Endodermal cell (in vitro differentiated cells): ENCODE measurements at regions not wholly inside any gene's neighbourhood (a gene's known extent, or its start where the extent isn't known, plus 50 kb on each side); places are given as distances from the start of the nearest gene placed in this dataset.

Source experiments
- DNase-seq: peaks from one replicate; pipeline ENCODE4 v3.0.0-alpha.2; 2017
- H3K27ac ChIP-seq: 2 replicates; pipeline ENCODE4 v1.5.1; 2013; ENCODE audit warnings: mild to moderate bottlenecking, low read depth, low read length, moderate library complexity
- H3K27me3 ChIP-seq: 2 replicates; pipeline ENCODE4 v1.6.1; 2013; ENCODE audit warnings: mild to moderate bottlenecking, low read length, moderate library complexity; ENCODE audit not compliant: insufficient read depth, control insufficient read depth, poor library complexity, severe bottlenecking
- H3K36me3 ChIP-seq: 2 replicates; pipeline ENCODE4 v1.7.0; 2013; ENCODE audit warnings: mild to moderate bottlenecking, low read length, moderate library complexity; ENCODE audit not compliant: control insufficient read depth, insufficient read depth
- H3K4me1 ChIP-seq: one replicate; pipeline ENCODE4 v1.7.0; 2013; ENCODE audit warnings: low read length; ENCODE audit not compliant: control insufficient read depth, insufficient read depth
- H3K4me3 ChIP-seq: 2 replicates; pipeline ENCODE4 v1.5.1; 2013; ENCODE audit warnings: mild to moderate bottlenecking, low read length, moderate library complexity
- H3K9ac ChIP-seq: 2 replicates; pipeline ENCODE4 v1.6.1; 2013; ENCODE audit warnings: mild to moderate bottlenecking, low read length, moderate library complexity; ENCODE audit not compliant: poor library complexity, severe bottlenecking; ENCODE audit errors: extremely low read depth
- H3K9me3 ChIP-seq: 2 replicates; pipeline ENCODE4 v1.6.1; 2013; ENCODE audit warnings: mild to moderate bottlenecking, low read length, moderate library complexity; ENCODE audit not compliant: control insufficient read depth
- H3K27ac Mint-ChIP-seq: 2 replicates; pipeline ENCODE4 v1.8.0; 2020; ENCODE audit warnings: mixed read lengths
- H3K27me3 Mint-ChIP-seq: 2 replicates; pipeline ENCODE4 v1.8.0; 2021; ENCODE audit warnings: mild to moderate bottlenecking, mixed read lengths; ENCODE audit not compliant: insufficient read depth
- H3K36me3 Mint-ChIP-seq: 2 replicates; pipeline ENCODE4 v1.8.0; 2020; ENCODE audit warnings: low read depth, mixed read lengths
- H3K4me1 Mint-ChIP-seq: 2 replicates; pipeline ENCODE4 v1.8.0; 2020; ENCODE audit warnings: mixed read lengths
- H3K4me3 Mint-ChIP-seq: 2 replicates; pipeline ENCODE4 v1.8.0; 2020; ENCODE audit warnings: mild to moderate bottlenecking, moderate library complexity, mixed read lengths
- H3K9me3 Mint-ChIP-seq: 2 replicates; pipeline ENCODE4 v1.8.0; 2020; ENCODE audit warnings: mild to moderate bottlenecking, mixed read lengths
- CTCF ChIP-seq: fragments of 200-600 bp; sonication (generic); conservative IDR thresholded peaks from 2 replicates; pipeline ENCODE4 v1.5.0; 2021; ENCODE audit warnings: antibody characterized with exemption, mild to moderate bottlenecking
- WGBS, 2 experiments: methylation state at CpG; one replicate each; pipeline versions ENCODE4 v1.1.5 to v1.1.7; 2013; ENCODE audit warnings: missing lambda C conversion rate in 2 of 2, mixed read lengths in 1 of 2; ENCODE audit not compliant: insufficient coverage in 1 of 2, insufficient read length in 1 of 2; 5-methylcytosine and 5-hydroxymethylcytosine counted together

GRCh38 chr2:19264852-19265251 is 93.6 kb downstream of the OSR1 start:
- no peak for TF ChIP-seq CTCF
- no peak for DNase-seq
- Histone ChIP-seq H3K9ac (no peak overlapping the region), H3K4me1 (no peaks in the 10 kb centered on the region), H3K4me3 (no peak overlapping the region), H3K9me3 (no peaks in the 10 kb centered on the region), H3K36me3 (no peaks in the 10 kb centered on the region), H3K27ac (no peak overlapping the region), H3K27me3 (no peaks in the 10 kb centered on the region)
- no peak overlapping the region for H3K4me3 Mint-ChIP-seq
- no peaks in the 10 kb centered on the region for H3K36me3 Mint-ChIP-seq
- no peak overlapping the region for H3K27ac Mint-ChIP-seq
- no peaks in the 10 kb centered on the region for H3K4me1 Mint-ChIP-seq
- H3K27me3 Mint-ChIP-seq: no peaks in the 10 kb centered on the region
- H3K9me3 Mint-ChIP-seq: no peaks in the 10 kb centered on the region
- WGBS, 2 experiments: 92 to 96% methylated on average over 6 of the region's 6 CpGs

- H3K9ac ChIP-seq: no peak overlapping the region
- H3K9me3 ChIP-seq: no peaks in the 10 kb centered on the region
- no peak for DNase-seq
- H3K27me3 ChIP-seq: no peaks in the 10 kb centered on the region
- no peak for TF ChIP-seq CTCF
- Mint-ChIP-seq H3K36me3 (no peaks in the 10 kb centered on the region), H3K27me3 (peaks cover under 1% of the 10 kb centered on the region), H3K27ac (no peak overlapping the region), H3K4me1 (no peaks in the 10 kb centered on the region), H3K4me3 (no peak overlapping the region), H3K9me3 (peaks cover 3% of the 10 kb centered on the region)
- 92 to 98% methylated on average over 5 to 7 of the region's 7 CpGs for WGBS, 2 experiments
- no peaks in the 10 kb centered on the region for H3K4me1 ChIP-seq
- no peaks in the 10 kb centered on the region for H3K36me3 ChIP-seq
- H3K27ac ChIP-seq: no peak overlapping the region
- H3K4me3 ChIP-seq: no peak overlapping the region
These were observed 96.3 kb downstream of the OSR1 start for GRCh38 chr2:19262150-19262549.

GRCh38 chr2:19261061-19261460 is 97.4 kb downstream of the OSR1 start:
- Mint-ChIP-seq H3K36me3 (no peaks in the 10 kb centered on the region), H3K27ac (no peak overlapping the region), H3K4me1 (no peaks in the 10 kb centered on the region), H3K9me3 (peaks cover 3% of the 10 kb centered on the region), H3K27me3 (peaks cover 1% of the 10 kb centered on the region), H3K4me3 (no peak overlapping the region)
- DNase-seq: no peak
- no peak for TF ChIP-seq CTCF
- Histone ChIP-seq H3K9ac (no peak overlapping the region), H3K36me3 (no peaks in the 10 kb centered on the region), H3K27ac (no peak overlapping the region), H3K27me3 (no peaks in the 10 kb centered on the region), H3K4me1 (no peaks in the 10 kb centered on the region), H3K9me3 (no peaks in the 10 kb centered on the region), H3K4me3 (no peak overlapping the region)
- WGBS, 2 experiments: 90 to 94% methylated on average over 4 of the region's 4 CpGs
